ENCODE measurements at regions not wholly inside any gene's neighbourhood (a gene's known extent, or its start where the extent isn't known, plus 50 kb on each side); places are given as distances from the start of the nearest gene placed in this dataset.

DNA sequence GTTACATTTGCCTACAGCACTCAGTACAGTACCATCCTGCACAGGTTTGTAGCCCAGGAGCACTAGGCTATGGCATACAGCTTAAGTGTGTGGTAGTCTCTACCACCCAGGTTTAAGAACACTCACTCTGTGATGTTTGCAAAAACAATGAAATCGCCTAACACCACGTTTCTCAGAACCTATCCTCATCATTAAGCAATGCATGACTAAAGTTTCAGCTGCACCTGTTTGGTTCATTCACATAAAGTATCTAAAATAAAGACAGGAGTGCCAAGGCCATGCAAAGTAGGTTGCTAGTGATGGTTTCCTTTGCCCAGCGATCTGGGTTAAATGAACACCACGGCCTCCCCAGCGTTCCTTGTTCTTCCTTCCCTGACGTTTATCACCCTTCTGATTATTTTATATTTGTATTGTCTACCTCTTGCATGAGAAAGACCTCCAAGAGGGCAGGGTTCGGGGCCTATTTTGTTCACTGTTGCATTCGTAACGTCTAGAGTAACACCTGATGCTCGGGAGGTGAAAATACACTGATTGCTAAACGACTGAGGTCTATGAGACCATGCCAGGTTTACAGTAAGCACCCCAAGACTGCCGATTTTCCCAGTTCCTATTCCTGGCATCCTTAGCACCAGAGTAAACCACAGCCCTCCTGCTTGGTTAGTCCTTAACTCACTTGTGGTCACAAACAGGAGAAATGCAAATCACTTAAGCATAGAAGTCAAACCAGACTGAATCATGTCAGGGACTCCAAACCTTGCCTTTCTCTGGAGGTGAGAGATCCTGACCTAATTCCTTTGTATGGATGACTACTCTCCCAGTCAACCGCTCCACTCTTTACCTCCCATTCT lies 204.1 kb upstream of the NFE2L3 start:
- TF ChIP-seq, protein P1, sequence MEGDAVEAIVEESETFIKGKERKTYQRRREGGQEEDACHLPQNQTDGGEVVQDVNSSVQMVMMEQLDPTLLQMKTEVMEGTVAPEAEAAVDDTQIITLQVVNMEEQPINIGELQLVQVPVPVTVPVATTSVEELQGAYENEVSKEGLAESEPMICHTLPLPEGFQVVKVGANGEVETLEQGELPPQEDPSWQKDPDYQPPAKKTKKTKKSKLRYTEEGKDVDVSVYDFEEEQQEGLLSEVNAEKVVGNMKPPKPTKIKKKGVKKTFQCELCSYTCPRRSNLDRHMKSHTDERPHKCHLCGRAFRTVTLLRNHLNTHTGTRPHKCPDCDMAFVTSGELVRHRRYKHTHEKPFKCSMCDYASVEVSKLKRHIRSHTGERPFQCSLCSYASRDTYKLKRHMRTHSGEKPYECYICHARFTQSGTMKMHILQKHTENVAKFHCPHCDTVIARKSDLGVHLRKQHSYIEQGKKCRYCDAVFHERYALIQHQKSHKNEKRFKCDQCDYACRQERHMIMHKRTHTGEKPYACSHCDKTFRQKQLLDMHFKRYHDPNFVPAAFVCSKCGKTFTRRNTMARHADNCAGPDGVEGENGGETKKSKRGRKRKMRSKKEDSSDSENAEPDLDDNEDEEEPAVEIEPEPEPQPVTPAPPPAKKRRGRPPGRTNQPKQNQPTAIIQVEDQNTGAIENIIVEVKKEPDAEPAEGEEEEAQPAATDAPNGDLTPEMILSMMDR (IDR thresholded peaks at IDR 0.05): no peak
- TF ChIP-seq POLR2A (IDR thresholded peaks at IDR 0.05): no peak

Data from sigmoid colon (tissue), 3 donors.